ENCODE measurements at regions not wholly inside any gene's neighbourhood (a gene's known extent, or its start where the extent isn't known, plus 50 kb on each side); places are given as distances from the start of the nearest gene placed in this dataset.

DNA sequence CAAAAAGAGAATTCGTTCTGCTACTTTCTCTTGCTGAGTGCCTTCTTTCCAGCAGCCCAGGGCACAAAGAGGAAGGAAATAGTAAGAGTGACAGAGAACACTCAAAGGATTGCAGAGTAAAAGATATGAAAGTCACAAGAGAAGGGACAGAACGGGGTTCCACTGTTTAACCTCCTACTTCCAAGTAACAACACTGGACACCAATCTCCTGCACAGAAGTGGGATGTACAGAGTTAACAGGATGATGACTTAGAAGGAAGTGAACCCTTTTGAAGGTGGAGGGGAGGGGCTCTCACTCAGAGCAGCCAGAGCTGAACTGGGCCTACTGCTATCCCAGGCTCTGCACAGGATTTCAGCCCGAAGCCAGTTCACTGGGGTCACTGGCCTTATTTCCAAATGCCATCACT lies 130.1 kb upstream of the PRICKLE2 start:
- Mint-ChIP-seq H3K4me3 (ENCODE audit: low read depth) (no peak overlapping the region), H3K27ac (no peak overlapping the region), H3K9me3 (ENCODE audit: low read depth) (no peaks in the 10 kb centered on the region), H3K36me3 (ENCODE audit: insufficient read depth) (no peaks in the 10 kb centered on the region), H3K4me1 (ENCODE audit: low read depth) (peaks cover 44% of the 10 kb centered on the region), H3K27me3 (no peaks in the 10 kb centered on the region)
- TF ChIP-seq, protein P1, sequence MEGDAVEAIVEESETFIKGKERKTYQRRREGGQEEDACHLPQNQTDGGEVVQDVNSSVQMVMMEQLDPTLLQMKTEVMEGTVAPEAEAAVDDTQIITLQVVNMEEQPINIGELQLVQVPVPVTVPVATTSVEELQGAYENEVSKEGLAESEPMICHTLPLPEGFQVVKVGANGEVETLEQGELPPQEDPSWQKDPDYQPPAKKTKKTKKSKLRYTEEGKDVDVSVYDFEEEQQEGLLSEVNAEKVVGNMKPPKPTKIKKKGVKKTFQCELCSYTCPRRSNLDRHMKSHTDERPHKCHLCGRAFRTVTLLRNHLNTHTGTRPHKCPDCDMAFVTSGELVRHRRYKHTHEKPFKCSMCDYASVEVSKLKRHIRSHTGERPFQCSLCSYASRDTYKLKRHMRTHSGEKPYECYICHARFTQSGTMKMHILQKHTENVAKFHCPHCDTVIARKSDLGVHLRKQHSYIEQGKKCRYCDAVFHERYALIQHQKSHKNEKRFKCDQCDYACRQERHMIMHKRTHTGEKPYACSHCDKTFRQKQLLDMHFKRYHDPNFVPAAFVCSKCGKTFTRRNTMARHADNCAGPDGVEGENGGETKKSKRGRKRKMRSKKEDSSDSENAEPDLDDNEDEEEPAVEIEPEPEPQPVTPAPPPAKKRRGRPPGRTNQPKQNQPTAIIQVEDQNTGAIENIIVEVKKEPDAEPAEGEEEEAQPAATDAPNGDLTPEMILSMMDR (IDR thresholded peaks at IDR 0.05; ENCODE audit: unreplicated experiment), result no peak
- no peak for DNase-seq (ENCODE audit: low spot score, unreplicated experiment)

DNA sequence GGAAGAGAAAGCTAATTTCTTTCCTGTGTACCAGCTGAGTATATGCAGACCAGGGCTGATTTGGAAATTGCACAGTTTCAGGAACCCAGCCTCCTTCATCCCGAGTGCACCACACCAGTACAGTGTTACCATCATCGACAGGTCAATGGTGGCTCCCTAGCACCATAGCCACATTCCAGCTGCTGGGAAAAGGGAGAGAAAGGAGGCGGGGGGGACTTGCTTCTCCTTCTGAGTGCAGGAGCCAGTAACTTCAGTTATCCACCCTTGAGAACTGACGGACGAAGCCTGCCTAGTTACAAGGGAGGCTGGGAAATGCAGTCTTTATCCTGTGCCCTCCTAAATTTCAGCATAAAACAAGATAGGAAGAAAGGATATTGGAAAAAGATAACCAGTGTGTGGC lies 129.7 kb upstream of the PRICKLE2 start:
- DNase-seq (ENCODE audit: low spot score, unreplicated experiment), result no peak
- no peaks in the 10 kb centered on the region for H3K9me3 Mint-ChIP-seq (ENCODE audit: low read depth)
- peaks cover 42% of the 10 kb centered on the region for H3K4me1 Mint-ChIP-seq (ENCODE audit: low read depth)
- TF ChIP-seq, protein P1 (IDR thresholded peaks at IDR 0.05; ENCODE audit: unreplicated experiment), result no peak
- H3K4me3 Mint-ChIP-seq (ENCODE audit: low read depth), result no peak overlapping the region
- H3K27ac Mint-ChIP-seq, result no peak overlapping the region
- H3K27me3 Mint-ChIP-seq, result no peaks in the 10 kb centered on the region
- no peaks in the 10 kb centered on the region for H3K36me3 Mint-ChIP-seq (ENCODE audit: insufficient read depth)

DNA sequence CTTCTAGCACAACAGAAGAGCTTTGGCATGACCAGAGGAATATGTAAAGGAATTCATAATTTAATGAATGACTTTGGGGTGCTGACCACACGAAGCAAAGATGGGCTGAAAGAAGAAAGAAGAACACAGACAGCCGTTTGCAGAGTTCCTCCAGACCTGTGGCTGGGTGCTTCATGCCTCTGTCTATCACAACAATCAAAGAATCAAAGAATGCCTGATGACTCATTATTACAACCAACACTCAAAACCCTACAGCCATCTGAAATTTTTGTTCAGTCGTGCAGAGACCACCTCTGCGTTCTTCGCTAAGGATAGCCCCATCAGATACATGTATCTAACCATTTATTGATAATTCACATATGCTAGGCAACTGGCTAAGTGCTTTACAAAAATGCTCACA lies 129.0 kb upstream of the PRICKLE2 start:
- no peaks in the 10 kb centered on the region for H3K36me3 Mint-ChIP-seq (ENCODE audit: insufficient read depth)
- TF ChIP-seq, protein P1 (IDR thresholded peaks at IDR 0.05; ENCODE audit: unreplicated experiment), result no peak
- no peak overlapping the region for H3K27ac Mint-ChIP-seq
- H3K27me3 Mint-ChIP-seq, result no peaks in the 10 kb centered on the region
- H3K4me3 Mint-ChIP-seq (ENCODE audit: low read depth), result no peak overlapping the region
- H3K9me3 Mint-ChIP-seq (ENCODE audit: low read depth), result no peaks in the 10 kb centered on the region
- DNase-seq (ENCODE audit: low spot score, unreplicated experiment), result no peak
- H3K4me1 Mint-ChIP-seq (ENCODE audit: low read depth), result peaks cover 38% of the 10 kb centered on the region

DNA sequence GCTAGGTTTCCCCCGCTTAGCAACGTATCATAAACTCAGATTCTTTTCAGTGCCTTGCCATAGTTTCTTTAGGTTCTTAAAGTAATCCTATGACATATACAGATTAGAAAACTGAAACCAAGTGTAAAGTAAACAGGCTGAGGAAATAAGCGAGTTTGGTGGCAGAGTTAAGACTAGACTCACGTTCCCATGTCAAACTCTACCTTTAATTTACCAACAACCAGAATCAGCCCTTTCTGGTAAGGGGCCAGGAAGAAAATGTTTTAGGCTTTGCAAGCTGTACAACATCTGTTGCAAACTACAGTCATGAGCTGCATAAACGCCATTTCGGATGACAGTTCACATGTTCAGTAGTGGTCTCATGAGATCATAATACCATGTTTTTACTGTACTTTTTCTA lies 128.0 kb upstream of the PRICKLE2 start:
- no peak overlapping the region for H3K4me3 Mint-ChIP-seq (ENCODE audit: low read depth)
- no peak overlapping the region for H3K27ac Mint-ChIP-seq
- no peaks in the 10 kb centered on the region for H3K36me3 Mint-ChIP-seq (ENCODE audit: insufficient read depth)
- DNase-seq (ENCODE audit: low spot score, unreplicated experiment), result no peak
- H3K4me1 Mint-ChIP-seq (ENCODE audit: low read depth), result peaks cover 33% of the 10 kb centered on the region
- H3K9me3 Mint-ChIP-seq (ENCODE audit: low read depth), result no peaks in the 10 kb centered on the region
- TF ChIP-seq, protein P1 (IDR thresholded peaks at IDR 0.05; ENCODE audit: unreplicated experiment), result no peak
- H3K27me3 Mint-ChIP-seq, result no peaks in the 10 kb centered on the region

DNA sequence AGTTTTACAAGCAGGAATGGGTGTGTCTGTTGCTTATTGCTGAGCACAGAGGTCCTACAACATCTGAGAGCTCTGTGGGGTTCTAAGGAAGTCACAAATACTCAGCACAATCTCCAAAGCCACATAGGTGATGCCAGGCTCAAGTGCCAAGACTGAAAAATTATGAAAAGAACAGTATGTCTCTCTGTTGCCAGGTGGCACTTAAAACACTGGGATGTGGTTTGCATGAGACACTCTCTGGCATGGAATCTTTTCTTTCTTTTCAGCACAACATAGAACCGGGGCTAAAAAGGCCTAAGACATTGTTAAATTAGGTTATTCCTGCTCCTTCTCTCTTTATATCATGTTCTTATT lies 127.3 kb upstream of the PRICKLE2 start:
- no peaks in the 10 kb centered on the region for H3K9me3 Mint-ChIP-seq (ENCODE audit: low read depth)
- no peaks in the 10 kb centered on the region for H3K27me3 Mint-ChIP-seq
- H3K36me3 Mint-ChIP-seq (ENCODE audit: insufficient read depth), result no peaks in the 10 kb centered on the region
- DNase-seq (ENCODE audit: low spot score, unreplicated experiment), result no peak
- H3K4me3 Mint-ChIP-seq (ENCODE audit: low read depth), result no peak overlapping the region
- H3K4me1 Mint-ChIP-seq (ENCODE audit: low read depth), result peaks cover 33% of the 10 kb centered on the region
- TF ChIP-seq, protein P1 (IDR thresholded peaks at IDR 0.05; ENCODE audit: unreplicated experiment), result no peak
- H3K27ac Mint-ChIP-seq, result no peak overlapping the region

Data from progenitor cell of endocrine pancreas (in vitro differentiated cells).